H54 (cell line): ENCODE measurements at regions not wholly inside any gene's neighbourhood (a gene's known extent, or its start where the extent isn't known, plus 50 kb on each side); places are given as distances from the start of the nearest gene placed in this dataset.

Experiments used
- DNase-seq: peaks from one replicate; pipeline ENCODE4 v3.0.0; 2011; ENCODE audit warnings: low spot score, mixed read lengths; ENCODE audit not compliant: insufficient read length
- FAIRE-seq: peaks from 3 replicates; lab custom pipeline; 2011; peaks lifted over from hg19 to GRCh38; lab: Jason Lieb, UNC
- POLR2A ChIP-seq: IDR thresholded peaks from 2 replicates; pipeline ENCODE4 v1.6.1; 2011; ENCODE audit warnings: low read depth, mild to moderate bottlenecking, low read length

GRCh38 chr1:201778279-201779065 lies 50.5 kb upstream of the IPO9 start:
- no peak for DNase-seq
- no peak for TF ChIP-seq POLR2A
- no peak for FAIRE-seq
